ENCODE measurements at regions not wholly inside any gene's neighbourhood (a gene's known extent, or its start where the extent isn't known, plus 50 kb on each side); places are given as distances from the start of the nearest gene placed in this dataset.

DNA sequence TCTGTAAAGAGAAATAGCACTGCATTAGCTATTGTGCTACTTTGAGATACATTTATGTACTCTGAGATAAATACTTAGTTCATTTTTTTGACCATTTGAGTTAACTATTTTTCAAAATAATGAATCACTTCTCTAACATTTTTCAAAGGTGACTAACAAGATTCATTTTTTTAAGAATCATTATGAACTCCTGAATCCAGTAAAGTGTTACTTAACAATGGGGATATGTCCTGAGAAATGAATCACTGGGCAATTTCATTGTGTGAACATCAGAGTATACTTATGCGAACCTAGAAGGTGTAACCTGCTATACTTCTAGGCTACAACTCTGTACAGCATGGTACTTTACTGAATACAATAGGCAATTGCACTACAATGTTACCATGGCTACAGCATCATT is 355.8 kb downstream of the ARL6IP6 start:
- Histone ChIP-seq H3K79me2 (ENCODE audit: insufficient read depth, low read length) (no peaks in the 10 kb centered on the region), H3K4me3 (replicated peaks in 1 of 2; ENCODE audit: low read depth in 1 of 2, low read length in 2 of 2) (no peak overlapping the region), H3K4me2 (ENCODE audit: low read length) (no peak overlapping the region), H3K36me3 (ENCODE audit: control insufficient read depth in 1 of 2, insufficient read depth in 2 of 2, low read length in 2 of 2) (no peaks in the 10 kb centered on the region), H3K9me3 (ENCODE audit: control insufficient read depth in 1 of 2, insufficient read depth in 1 of 2, low read depth in 1 of 2, low read length in 2 of 2) (no peaks in the 10 kb centered on the region), H2AFZ (ENCODE audit: low read depth, low read length, poor library complexity, severe bottlenecking) (no peak overlapping the region), H3K27me3 (ENCODE audit: insufficient read depth, low read length) (no peaks in the 10 kb centered on the region), H4K20me1 (ENCODE audit: insufficient read depth) (no peaks in the 10 kb centered on the region), H3K27ac (ENCODE audit: low read depth, low read length) (no peak overlapping the region), H3K4me1 (ENCODE audit: control insufficient read depth in 1 of 2, insufficient read depth in 2 of 2, low read length in 2 of 2) (no peaks in the 10 kb centered on the region), H3K9ac (ENCODE audit: low read length) (no peak overlapping the region), H3K9me2 (ENCODE audit: insufficient read depth) (no peaks in the 10 kb centered on the region)
- ATAC-seq (no peak), DNase-seq (ENCODE audit: low read depth, low spot score) (no peak)
- CTCF ChIA-PET = no interaction called here
- intact Hi-C loops (cut with micrococcal nuclease) = no loop called here
- POLR2A ChIA-PET = no interaction called here
- no peak for TF ChIP-seq YY1 (IDR thresholded peaks at IDR 0.05; ENCODE audit: extremely low read depth, insufficient replicate concordance, low read depth, low read length)
- TF ChIP-seq, protein P1, sequence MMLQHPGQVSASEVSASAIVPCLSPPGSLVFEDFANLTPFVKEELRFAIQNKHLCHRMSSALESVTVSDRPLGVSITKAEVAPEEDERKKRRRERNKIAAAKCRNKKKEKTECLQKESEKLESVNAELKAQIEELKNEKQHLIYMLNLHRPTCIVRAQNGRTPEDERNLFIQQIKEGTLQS (IDR thresholded peaks at IDR 0.05) = no peak
- TF ChIP-seq ELF1 (IDR thresholded peaks at IDR 0.05; ENCODE audit: borderline replicate concordance, low read depth) = no peak
- TF ChIP-seq, protein P2, sequence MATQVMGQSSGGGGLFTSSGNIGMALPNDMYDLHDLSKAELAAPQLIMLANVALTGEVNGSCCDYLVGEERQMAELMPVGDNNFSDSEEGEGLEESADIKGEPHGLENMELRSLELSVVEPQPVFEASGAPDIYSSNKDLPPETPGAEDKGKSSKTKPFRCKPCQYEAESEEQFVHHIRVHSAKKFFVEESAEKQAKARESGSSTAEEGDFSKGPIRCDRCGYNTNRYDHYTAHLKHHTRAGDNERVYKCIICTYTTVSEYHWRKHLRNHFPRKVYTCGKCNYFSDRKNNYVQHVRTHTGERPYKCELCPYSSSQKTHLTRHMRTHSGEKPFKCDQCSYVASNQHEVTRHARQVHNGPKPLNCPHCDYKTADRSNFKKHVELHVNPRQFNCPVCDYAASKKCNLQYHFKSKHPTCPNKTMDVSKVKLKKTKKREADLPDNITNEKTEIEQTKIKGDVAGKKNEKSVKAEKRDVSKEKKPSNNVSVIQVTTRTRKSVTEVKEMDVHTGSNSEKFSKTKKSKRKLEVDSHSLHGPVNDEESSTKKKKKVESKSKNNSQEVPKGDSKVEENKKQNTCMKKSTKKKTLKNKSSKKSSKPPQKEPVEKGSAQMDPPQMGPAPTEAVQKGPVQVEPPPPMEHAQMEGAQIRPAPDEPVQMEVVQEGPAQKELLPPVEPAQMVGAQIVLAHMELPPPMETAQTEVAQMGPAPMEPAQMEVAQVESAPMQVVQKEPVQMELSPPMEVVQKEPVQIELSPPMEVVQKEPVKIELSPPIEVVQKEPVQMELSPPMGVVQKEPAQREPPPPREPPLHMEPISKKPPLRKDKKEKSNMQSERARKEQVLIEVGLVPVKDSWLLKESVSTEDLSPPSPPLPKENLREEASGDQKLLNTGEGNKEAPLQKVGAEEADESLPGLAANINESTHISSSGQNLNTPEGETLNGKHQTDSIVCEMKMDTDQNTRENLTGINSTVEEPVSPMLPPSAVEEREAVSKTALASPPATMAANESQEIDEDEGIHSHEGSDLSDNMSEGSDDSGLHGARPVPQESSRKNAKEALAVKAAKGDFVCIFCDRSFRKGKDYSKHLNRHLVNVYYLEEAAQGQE (IDR thresholded peaks at IDR 0.05; ENCODE audit: low read depth) = no peak
- TF ChIP-seq, protein P3, sequence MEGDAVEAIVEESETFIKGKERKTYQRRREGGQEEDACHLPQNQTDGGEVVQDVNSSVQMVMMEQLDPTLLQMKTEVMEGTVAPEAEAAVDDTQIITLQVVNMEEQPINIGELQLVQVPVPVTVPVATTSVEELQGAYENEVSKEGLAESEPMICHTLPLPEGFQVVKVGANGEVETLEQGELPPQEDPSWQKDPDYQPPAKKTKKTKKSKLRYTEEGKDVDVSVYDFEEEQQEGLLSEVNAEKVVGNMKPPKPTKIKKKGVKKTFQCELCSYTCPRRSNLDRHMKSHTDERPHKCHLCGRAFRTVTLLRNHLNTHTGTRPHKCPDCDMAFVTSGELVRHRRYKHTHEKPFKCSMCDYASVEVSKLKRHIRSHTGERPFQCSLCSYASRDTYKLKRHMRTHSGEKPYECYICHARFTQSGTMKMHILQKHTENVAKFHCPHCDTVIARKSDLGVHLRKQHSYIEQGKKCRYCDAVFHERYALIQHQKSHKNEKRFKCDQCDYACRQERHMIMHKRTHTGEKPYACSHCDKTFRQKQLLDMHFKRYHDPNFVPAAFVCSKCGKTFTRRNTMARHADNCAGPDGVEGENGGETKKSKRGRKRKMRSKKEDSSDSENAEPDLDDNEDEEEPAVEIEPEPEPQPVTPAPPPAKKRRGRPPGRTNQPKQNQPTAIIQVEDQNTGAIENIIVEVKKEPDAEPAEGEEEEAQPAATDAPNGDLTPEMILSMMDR (IDR thresholded peaks at IDR 0.05 in 2 of 3, conservative IDR thresholded peaks at IDR 0.05 in 1 of 3; ENCODE audit: borderline replicate concordance in 1 of 3, insufficient read depth in 1 of 3, low read depth in 2 of 3, low read length in 2 of 3) = no peak
- TF ChIP-seq SIN3A (IDR thresholded peaks at IDR 0.05; ENCODE audit: low read depth) = no peak
- TF ChIP-seq ZFX (IDR thresholded peaks at IDR 0.05) = no peak
- no peak for TF ChIP-seq TCF7L2 (IDR thresholded peaks at IDR 0.05; ENCODE audit: borderline replicate concordance, extremely low read depth, insufficient read depth, insufficient read length)
- TF ChIP-seq, protein P4, sequence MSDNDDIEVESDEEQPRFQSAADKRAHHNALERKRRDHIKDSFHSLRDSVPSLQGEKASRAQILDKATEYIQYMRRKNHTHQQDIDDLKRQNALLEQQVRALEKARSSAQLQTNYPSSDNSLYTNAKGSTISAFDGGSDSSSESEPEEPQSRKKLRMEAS (IDR thresholded peaks at IDR 0.05) = no peak
- TF ChIP-seq CEBPB (IDR thresholded peaks at IDR 0.05; ENCODE audit: low read depth) = no peak
- TF ChIP-seq SP1 (IDR thresholded peaks at IDR 0.05; ENCODE audit: low read depth) = no peak
- TF ChIP-seq CBX3 (IDR thresholded peaks at IDR 0.05; ENCODE audit: low read depth) = no peak
- TF ChIP-seq EZH2 (IDR thresholded peaks at IDR 0.05) = no peak
- no peak for TF ChIP-seq JUND (IDR thresholded peaks at IDR 0.05)
- no peak for TF ChIP-seq FOSL1 (IDR thresholded peaks at IDR 0.05; ENCODE audit: low read depth)
- no peak for TF ChIP-seq EGR1 (IDR thresholded peaks at IDR 0.05; ENCODE audit: low read depth)
- no peak for TF ChIP-seq RAD21 (IDR thresholded peaks at IDR 0.05; ENCODE audit: low read depth)
- no peak for TF ChIP-seq SRF (IDR thresholded peaks at IDR 0.05; ENCODE audit: low read depth)
- TF ChIP-seq POLR2A (IDR thresholded peaks at IDR 0.05; ENCODE audit: borderline replicate concordance, extremely low read depth, insufficient read depth, insufficient read length) = no peak
- no peak for TF ChIP-seq POLR2AphosphoS5 (IDR thresholded peaks at IDR 0.05; ENCODE audit: low read depth, low read length)
- BruUV-seq (replicated peaks) = no TSS peak
- RAD21 ChIA-PET (ENCODE audit: low non-redundant PET in 1 of 2, low total read pairs in 2 of 2, uncharacterized antibody in 2 of 2, unreplicated experiment in 2 of 2) = no interaction called here

Data from HCT116 (cell line).